Superior temporal gyrus (tissue), 1 donor: ENCODE measurements at regions not wholly inside any gene's neighbourhood (a gene's known extent, or its start where the extent isn't known, plus 50 kb on each side); places are given as distances from the start of the nearest gene placed in this dataset.
"Not testable (repeated sequence)": the region's sequence is repeated elsewhere in the genome, so short reads cannot be mapped to it uniquely, and the experiment has no call there.

Experiments used
- DNase-seq: peaks from one replicate; pipeline ENCODE4 v3.0.0-alpha.2; 2016; ENCODE audit errors: extremely low spot score

DNA sequence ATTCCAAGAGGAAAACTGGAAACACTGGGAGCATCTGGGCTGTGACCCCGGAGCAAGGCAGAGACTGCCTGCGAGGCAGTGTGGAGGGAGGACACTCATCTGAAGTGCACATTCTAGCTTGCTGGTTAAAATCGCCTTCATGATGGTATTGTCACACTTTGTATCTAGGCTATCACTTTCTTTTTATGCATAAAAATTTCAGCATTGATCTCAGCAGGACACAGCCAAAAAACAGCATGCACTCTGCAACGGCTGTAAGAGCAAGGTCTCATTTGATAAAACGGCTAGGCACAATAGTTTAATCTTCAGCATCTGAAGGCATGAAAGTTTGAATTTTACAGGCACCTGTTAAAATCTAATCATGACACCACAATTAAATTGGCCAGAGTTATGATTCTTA is 110.8 kb upstream of the IRX1 start:
- DNase-seq: no peak

DNA sequence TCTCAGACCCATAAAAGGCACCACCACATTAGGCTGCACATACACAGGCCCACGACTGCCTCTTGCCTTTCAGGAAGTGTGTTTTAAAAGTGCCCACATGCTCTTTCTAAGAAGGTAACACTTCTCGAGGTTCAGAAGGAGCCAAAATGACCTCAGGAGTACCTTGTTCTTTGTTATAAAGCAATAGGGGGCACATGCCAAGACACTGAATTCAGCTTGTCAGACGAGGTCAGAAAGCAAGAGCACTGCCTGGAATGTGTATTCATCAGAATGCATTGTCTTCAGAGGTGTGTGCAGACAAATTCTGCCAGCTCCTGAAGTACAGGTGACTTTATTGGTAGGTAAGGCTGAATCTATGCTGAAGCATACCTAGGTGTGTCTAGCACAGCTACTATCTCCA is 114.5 kb upstream of the IRX1 start:
- DNase-seq: no peak

DNA sequence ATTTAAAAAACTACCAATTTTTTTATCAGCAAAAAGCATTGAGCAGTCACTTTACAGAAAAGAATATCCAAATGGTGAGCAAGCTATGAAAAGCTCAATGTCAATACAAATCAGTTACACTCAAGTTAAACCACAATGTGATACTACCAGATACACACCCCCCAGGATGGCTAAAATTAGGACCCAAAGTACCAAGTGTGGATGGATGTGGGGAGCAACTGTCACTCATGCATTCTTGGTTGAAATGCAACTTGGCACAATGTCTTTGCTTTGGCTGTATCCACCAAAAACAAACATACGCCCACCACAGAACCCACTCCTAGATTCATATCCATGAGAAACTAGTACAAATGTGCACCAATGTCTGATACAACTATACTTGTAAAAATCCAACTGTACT is 120.0 kb upstream of the IRX1 start:
- DNase-seq: no peak

DNA sequence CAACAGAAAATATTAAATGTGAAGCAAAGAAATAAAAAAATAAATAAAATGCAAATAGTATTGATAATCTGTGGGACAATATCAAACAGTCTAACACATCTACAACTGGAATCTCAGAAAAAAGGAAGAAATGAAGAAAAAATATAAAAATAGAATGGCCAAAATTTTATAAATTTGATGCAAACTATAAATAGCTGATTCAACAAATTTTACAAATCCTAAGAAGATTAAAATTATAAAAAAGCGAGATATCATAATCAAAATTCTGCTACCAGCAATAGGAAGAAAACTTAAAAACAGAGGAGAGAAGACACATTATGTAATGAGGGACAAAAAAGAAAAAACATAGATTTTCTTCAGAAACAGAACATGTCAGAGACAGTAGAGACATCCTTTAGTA is 129.2 kb upstream of the IRX1 start:
- no peak for DNase-seq

- DNase-seq: no peak
Measured at GRCh38 chr5:3460416-3460815, 135.2 kb upstream of the IRX1 start.

- DNase-seq: no peak
Measured at GRCh38 chr5:3456121-3456681, 139.4 kb upstream of the IRX1 start.

DNA sequence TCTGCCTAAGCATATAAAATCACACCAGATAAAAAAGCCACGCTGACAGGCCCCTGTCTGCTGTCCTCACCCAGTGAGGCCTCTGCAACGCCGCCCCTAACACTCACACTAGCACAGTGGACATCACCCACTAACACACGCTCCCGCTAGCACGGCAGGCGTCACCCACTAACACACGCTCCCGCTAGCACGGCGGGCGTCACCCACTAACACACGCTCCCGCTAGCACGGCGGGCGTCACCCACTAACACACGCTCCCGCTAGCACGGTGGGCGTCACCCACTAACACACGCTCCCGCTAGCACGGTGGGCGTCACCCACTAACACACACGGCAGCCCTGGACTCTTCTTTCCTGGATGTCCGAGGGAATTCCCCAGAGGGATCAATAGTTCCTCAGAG is 141.6 kb upstream of the IRX1 start:
- DNase-seq: not testable (repeated sequence)

- no peak for DNase-seq
Measured at GRCh38 chr5:3452622-3453021, 143.0 kb upstream of the IRX1 start.

DNA sequence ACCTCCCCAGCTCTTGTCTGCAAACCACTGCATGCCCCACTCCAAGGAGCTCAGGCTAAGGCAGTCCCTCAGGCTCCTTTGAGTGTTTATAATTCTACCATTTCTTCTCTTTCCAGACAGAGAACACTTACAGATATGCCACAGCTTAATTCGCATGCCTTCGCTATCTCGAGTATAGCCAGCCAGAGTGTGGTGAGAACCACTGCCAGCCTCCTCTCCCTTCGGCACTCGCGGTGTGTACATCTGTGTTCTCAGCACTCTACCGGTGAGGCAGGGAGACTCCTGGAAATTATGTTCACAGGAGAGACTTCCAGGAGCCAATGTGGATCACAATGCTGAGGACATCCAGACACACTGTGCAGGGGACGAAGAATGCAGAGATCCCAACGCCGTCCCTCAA is 143.7 kb upstream of the IRX1 start:
- no peak for DNase-seq

DNA sequence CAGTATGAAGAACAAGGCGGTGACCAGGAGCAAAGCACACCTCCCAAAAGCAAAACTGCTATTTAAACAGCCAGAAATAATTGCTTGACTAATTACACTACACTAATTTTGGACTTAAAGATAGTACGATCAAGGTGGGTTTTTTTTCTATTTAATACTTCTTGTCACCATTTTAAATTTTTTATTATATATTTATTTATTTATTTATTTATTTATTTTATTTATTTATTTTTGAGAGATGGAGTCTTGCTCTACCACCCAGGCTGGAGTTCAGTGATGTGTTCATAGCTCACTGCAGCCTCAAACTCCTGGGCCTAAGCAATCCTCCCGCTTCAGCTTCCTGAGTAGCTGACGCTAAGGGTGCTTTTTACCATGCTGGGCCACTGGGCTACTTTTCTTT is 146.2 kb upstream of the IRX1 start:
- DNase-seq: no peak

- DNase-seq: no peak
Measured at GRCh38 chr5:3446410-3446809, 149.2 kb upstream of the IRX1 start.

DNA sequence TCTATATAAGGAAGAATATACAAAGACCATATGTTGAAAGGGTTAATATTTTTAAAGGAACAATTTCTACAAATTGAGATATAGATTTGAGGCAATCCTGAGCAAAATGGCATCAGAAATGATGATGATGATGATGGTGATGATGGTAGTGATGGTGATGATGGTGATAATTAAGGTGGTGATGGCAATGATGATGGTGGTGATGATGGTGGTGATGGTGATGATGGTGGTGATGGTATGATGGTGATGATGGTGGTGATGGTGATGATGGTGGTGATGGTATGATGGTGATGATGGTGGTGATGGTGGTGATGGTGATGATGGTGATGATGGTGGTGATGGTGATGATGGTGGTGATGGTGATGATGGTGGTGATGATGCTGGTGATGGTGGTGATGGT is 150.1 kb upstream of the IRX1 start:
- DNase-seq: not testable (repeated sequence)

GRCh38 chr5:3432135-3432534 is 163.5 kb upstream of the IRX1 start:
- no peak for DNase-seq

DNA sequence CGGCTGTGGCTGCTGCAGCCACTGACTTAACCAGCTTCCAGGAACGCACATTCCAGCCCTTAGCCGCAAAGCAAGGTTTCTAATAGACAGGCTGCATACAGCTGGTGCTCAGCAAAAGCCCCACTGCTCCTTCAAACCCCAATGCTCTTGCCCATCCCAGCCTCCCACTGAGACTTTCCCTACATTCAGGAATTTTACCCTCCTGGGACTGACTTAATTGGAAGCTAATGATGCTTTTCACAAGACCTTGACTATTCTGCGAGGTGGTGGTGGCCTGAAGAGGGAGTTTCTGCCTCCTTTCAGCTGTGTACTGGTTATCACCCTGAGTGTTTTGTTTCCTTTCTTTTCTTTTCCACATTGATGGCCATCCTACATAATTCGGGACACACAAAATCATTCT is 164.9 kb upstream of the IRX1 start:
- no peak for DNase-seq

DNA sequence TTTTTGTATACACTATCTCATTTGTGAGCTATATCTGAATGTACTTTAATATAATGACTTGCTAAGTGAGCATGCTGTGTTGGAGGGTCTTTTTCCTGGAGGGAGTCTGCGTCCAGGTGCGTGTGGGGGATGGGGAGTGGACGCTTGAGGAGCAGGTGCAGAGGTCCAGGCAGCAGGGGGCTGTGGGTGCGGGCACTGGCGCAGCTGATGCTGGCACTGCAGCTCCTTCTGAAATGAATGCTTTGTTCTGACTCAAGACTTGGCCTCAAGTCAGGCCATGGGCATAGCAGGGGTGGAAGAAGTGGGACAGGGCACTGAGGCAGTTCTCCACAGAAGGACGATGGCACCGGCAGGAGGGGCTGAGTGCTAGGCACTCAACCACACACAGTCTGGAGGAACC is 165.7 kb upstream of the IRX1 start:
- DNase-seq: no peak

DNA sequence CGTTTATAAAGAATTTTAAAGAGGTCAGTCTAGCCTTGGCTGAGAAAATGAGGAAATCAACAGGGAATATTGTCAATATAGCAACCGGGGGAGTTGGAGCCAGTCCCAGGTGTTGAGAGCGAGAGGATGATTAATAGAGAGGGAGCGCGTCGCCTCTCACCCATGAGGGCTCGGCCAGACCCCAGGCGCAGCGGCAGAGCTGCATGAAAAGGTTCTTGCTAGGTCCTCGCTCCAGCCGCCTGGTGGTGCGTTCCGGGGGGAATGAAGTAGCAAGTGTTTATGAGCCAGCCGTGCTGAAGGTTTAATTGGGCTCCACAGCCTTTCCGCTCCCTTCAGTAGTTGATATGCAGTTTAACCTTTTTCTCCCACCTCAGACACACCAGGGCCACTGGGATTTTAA is 167.3 kb upstream of the IRX1 start:
- no peak for DNase-seq

DNA sequence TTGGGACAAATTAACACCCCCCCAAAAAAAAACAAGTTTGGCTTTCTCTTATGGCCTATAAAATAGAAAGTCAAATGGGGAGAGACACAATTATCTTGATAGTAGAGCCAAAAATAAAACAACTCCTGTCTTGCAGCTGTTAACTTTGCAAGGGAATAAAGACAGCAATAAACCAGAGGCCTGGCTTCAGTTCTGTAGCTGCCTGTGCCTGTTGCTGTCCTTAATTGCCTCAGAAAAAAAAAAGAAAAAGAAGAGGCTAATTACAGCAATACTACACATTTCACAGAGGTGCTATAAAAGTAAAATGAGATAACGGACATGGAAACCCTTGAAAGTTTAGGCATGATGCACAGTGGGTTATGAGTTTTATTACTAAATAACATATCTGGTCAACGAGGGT is 170.7 kb upstream of the IRX1 start:
- DNase-seq: no peak

- DNase-seq: no peak
Measured at GRCh38 chr5:3417376-3417943, 178.2 kb upstream of the IRX1 start.

DNA sequence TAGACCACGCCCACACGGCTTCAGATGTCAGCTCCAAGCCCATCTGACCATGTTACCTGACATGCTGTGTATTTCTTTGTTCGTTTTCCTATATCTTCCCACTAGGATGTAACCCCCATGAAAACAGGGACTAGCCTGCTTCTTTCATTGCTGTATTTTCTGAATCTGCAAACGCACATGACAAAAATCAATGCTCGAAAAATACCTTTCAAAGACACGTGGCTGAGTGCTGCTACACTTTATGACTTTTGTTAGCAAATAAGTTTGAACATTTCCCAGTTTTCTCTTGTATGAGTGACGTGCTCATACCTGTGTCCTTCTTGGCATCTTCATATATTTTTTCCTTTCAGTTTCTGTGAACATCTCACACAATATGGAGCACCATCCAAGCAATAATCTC is 181.3 kb upstream of the IRX1 start:
- DNase-seq: no peak

DNA sequence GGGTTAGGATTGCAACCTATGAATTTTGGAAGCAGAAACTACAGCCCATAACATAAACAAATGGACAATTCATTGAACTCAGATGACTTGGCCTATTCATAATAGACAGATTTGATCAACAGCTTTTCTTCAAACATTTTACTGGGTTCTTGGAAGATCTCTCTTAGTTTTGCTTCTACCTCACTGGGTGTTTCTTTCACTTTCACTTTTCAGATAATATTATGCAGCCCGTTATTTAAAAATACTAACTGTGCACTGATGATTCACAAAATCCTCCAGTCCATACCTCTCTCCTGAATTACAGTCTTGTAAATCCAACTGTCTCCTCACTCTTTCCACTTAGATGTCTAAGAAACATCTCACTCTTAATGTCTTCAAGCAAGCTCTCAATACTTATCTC is 183.5 kb upstream of the IRX1 start:
- no peak for DNase-seq

DNA sequence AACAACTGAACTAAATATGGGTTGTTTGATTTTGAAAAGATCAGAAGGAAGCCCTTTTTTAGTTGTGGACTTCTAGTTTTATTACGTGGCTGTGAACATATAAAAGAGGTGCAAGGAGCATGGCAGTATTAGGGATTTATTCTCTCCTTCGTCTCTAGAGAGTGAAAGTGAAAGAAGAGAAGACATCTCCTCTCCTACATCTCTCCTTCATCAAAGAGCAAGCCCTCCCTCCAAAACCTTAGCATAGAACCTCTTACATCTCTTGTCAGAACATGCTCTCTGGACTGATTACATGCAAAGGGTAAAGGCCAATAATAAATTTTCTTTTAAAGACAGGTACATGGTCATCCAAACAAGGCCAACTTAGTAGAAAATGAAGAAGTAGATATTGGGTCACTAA is 184.3 kb upstream of the IRX1 start:
- no peak for DNase-seq

- no peak for DNase-seq
Measured at GRCh38 chr5:3401635-3402034, 194.0 kb upstream of the IRX1 start.

- no peak for DNase-seq
Measured at GRCh38 chr5:3400659-3401058, 195.0 kb upstream of the IRX1 start.

GRCh38 chr5:3394891-3395599 is 200.6 kb upstream of the IRX1 start:
- no peak for DNase-seq
